Neural progenitor cell (in vitro differentiated cells): ENCODE measurements at regions not wholly inside any gene's neighbourhood (a gene's known extent, or its start where the extent isn't known, plus 50 kb on each side); places are given as distances from the start of the nearest gene placed in this dataset. TPM values are rescaled to one million over a fixed set of nuclear protein-coding genes. Genes with fewer than 3 reads are reported as not detected.

Experiments used
- DNase-seq: peaks from one replicate; pipeline ENCODE4 v3.0.0-alpha.2; 2016; ENCODE audit warnings: low spot score
- H2AFZ ChIP-seq: fragments of 200-600 bp; sonication (generic); replicated peaks from 2 replicates; pipeline ENCODE4 v1.6.1; 2016; ENCODE audit warnings: antibody characterized with exemption
- H3F3A ChIP-seq: fragments of 200-600 bp; sonication (generic); 2 replicates; pipeline ENCODE4 v1.6.1; 2016; ENCODE audit warnings: antibody characterized with exemption, low read depth
- H3K27ac ChIP-seq: fragments of 200-600 bp; sonication (generic); 2 replicates; pipeline ENCODE4 v1.5.1; 2016; ENCODE audit warnings: mild to moderate bottlenecking
- H3K27me3 ChIP-seq: fragments of 200-600 bp; sonication (generic); 2 replicates; pipeline ENCODE4 v1.6.1; 2016; ENCODE audit warnings: mild to moderate bottlenecking, moderate library complexity
- H3K36me3 ChIP-seq: fragments of 200-600 bp; sonication (generic); 2 replicates; pipeline ENCODE4 v1.5.1; 2016
- H3K4me1 ChIP-seq: fragments of 200-600 bp; sonication (generic); 2 replicates; pipeline ENCODE4 v1.6.1; 2016; ENCODE audit warnings: mixed run types
- H3K4me2 ChIP-seq: fragments of 200-600 bp; sonication (generic); 2 replicates; pipeline ENCODE4 v1.6.1; 2016
- H3K4me3 ChIP-seq: fragments of 200-600 bp; sonication (generic); 2 replicates; pipeline ENCODE4 v1.5.1; 2016
- H3K79me2 ChIP-seq: fragments of 200-600 bp; sonication (generic); 2 replicates; pipeline ENCODE4 v1.6.1; 2016; ENCODE audit warnings: low read depth
- H3K9ac ChIP-seq: fragments of 200-600 bp; sonication (generic); 2 replicates; pipeline ENCODE4 v1.6.1; 2016
- H3K9me3 ChIP-seq: fragments of 200-600 bp; sonication (generic); 2 replicates; pipeline ENCODE4 v1.5.1; 2016; ENCODE audit warnings: low read depth
- H4K20me1 ChIP-seq: fragments of 200-600 bp; sonication (generic); 2 replicates; pipeline ENCODE4 v1.6.1; 2016; ENCODE audit warnings: low read depth
- H3K27ac Mint-ChIP-seq: 3 replicates; pipeline ENCODE4 v1.8.0; 2021; ENCODE audit warnings: mixed read lengths
- H3K27me3 Mint-ChIP-seq: 2 replicates; pipeline ENCODE4 v1.8.0; 2022; ENCODE audit warnings: low read depth, mild to moderate bottlenecking, inconsistent platforms, moderate library complexity, mixed read lengths; ENCODE audit not compliant: insufficient read depth
- H3K36me3 Mint-ChIP-seq: 3 replicates; pipeline ENCODE4 v1.8.0; 2021; ENCODE audit warnings: mixed read lengths
- H3K4me1 Mint-ChIP-seq: 3 replicates; pipeline ENCODE4 v1.8.0; 2021; ENCODE audit warnings: mixed read lengths
- H3K4me3 Mint-ChIP-seq: 3 replicates; pipeline ENCODE4 v1.8.0; 2021; ENCODE audit warnings: mild to moderate bottlenecking, moderate library complexity, mixed read lengths
- H3K9me3 Mint-ChIP-seq: 3 replicates; pipeline ENCODE4 v1.8.0; 2020; ENCODE audit warnings: mixed read lengths
- EZH2 ChIP-seq: fragments of 200-600 bp; sonication (generic); IDR thresholded peaks from 2 replicates; pipeline ENCODE4 v1.6.1; 2017; ENCODE audit warnings: antibody characterized with exemption, mild to moderate bottlenecking, moderate library complexity
- EZH2phosphoT487 ChIP-seq: fragments of 200-600 bp; sonication (generic); IDR thresholded peaks from 2 replicates; pipeline ENCODE4 v1.6.1; 2017; ENCODE audit warnings: antibody characterized with exemption
- small RNA-seq: library from RNA; depleted of rRNA; stranded (forward); fragments of <200 nt; gene quantifications from one replicate; pipeline ENCODE3, GENCODE V24; 2015
- TF ChIP-seq, protein P1 (sequence below): fragments of 200-600 bp; sonication (generic); IDR thresholded peaks from 2 replicates; pipeline ENCODE4 v1.5.1; 2017; ENCODE audit warnings: antibody characterized with exemption, mild to moderate bottlenecking

DNA sequence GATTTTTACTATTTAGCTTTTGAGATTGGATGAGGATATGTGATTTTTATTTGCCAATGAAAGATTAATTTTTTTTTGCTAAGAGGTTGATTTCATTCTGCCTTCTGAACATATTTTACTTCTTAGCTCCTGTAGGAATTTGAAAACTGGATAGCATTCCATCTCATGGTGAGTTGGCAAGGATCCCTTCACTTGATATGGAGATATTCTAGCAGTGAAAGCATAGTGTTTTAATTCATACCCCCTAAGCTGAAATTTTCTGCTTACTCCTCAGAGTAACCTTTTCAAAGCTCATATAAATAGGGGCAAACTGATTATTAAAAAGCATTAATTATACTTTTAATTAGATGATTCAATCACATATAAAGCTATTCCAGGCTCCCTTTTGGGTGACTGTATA is 61.0 kb upstream of the KCNJ3 start:
- no peak overlapping the region for H3K4me3 ChIP-seq
- H3K27ac Mint-ChIP-seq: peak overlapping the region; percentile 61

DNA sequence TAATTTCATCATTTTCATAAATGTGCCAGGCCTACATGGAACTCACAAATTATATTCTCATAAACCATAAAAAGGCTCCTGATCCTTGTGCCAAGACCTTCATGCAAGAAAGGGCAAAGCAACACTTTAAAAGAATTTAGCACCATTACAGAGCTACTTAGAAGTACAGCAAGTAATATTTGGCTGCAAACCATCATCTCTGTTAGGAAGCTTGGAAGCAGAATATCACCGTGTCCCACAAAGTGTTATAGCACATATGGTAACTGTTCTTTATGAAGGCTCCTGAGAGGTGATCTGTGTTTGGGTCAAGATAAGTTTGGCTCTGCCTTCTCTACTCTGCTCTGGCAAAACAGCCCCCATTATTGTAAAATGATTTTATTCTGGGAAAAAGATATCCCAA is 59.7 kb upstream of the KCNJ3 start:
- no peak overlapping the region for H3K27ac Mint-ChIP-seq
- no peak overlapping the region for H3K4me3 ChIP-seq

More for the DNA sequence above, 61.0 kb upstream of the KCNJ3 start:
- Histone ChIP-seq H3K4me1 (no peaks in the 10 kb centered on the region), H3K4me2 (no peak overlapping the region), H3K36me3 (no peaks in the 10 kb centered on the region), H3F3A (no peaks in the 10 kb centered on the region), H4K20me1 (no peaks in the 10 kb centered on the region), H3K9ac (no peak overlapping the region), H3K27me3 (no peaks in the 10 kb centered on the region), H2AFZ (no peak overlapping the region), H3K79me2 (no peaks in the 10 kb centered on the region), H3K9me3 (no peaks in the 10 kb centered on the region), H3K27ac (no peak overlapping the region)
- H3K36me3 Mint-ChIP-seq: no peaks in the 10 kb centered on the region
- no peaks in the 10 kb centered on the region for H3K9me3 Mint-ChIP-seq
- no peaks in the 10 kb centered on the region for H3K27me3 Mint-ChIP-seq
- no peak for DNase-seq
- TF ChIP-seq EZH2phosphoT487 (no peak), EZH2 (no peak)
- TF ChIP-seq, protein P1, sequence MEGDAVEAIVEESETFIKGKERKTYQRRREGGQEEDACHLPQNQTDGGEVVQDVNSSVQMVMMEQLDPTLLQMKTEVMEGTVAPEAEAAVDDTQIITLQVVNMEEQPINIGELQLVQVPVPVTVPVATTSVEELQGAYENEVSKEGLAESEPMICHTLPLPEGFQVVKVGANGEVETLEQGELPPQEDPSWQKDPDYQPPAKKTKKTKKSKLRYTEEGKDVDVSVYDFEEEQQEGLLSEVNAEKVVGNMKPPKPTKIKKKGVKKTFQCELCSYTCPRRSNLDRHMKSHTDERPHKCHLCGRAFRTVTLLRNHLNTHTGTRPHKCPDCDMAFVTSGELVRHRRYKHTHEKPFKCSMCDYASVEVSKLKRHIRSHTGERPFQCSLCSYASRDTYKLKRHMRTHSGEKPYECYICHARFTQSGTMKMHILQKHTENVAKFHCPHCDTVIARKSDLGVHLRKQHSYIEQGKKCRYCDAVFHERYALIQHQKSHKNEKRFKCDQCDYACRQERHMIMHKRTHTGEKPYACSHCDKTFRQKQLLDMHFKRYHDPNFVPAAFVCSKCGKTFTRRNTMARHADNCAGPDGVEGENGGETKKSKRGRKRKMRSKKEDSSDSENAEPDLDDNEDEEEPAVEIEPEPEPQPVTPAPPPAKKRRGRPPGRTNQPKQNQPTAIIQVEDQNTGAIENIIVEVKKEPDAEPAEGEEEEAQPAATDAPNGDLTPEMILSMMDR: no peak
- H3K4me1 Mint-ChIP-seq: peaks cover 11% of the 10 kb centered on the region
- H3K4me3 Mint-ChIP-seq: no peak overlapping the region

DNA sequence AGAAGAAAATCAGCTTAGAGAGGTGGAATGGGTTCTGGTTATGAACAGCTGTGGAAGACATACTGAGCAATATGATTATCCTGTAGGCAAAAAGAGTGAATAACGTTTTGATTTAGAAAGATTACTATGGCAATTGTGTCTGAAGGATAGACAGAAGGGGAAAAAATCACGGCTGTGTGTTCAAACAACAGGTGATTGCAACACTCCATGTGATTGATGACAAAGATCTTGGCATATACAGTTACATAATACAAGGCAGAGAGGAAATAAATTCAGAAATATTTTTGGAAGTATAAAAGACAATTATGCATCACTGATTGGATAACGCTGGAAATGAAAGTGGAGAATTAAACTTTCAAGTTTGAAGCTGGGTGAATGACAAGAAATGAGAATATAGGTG is 58.5 kb upstream of the KCNJ3 start:
- no peak overlapping the region for H3K27ac Mint-ChIP-seq
- H3K4me3 Mint-ChIP-seq: no peak overlapping the region
- DNase-seq: no peak
- no peaks in the 10 kb centered on the region for H3F3A ChIP-seq
- H3K4me2 ChIP-seq: no peak overlapping the region
- H2AFZ ChIP-seq: peak overlapping the region; percentile 16
- no peak overlapping the region for H3K9ac ChIP-seq
- no peaks in the 10 kb centered on the region for H4K20me1 ChIP-seq
- TF ChIP-seq EZH2 (no peak), EZH2phosphoT487 (no peak)
- no peaks in the 10 kb centered on the region for H3K9me3 Mint-ChIP-seq
- peaks cover 11% of the 10 kb centered on the region for H3K4me1 Mint-ChIP-seq
- H3K36me3 Mint-ChIP-seq: no peaks in the 10 kb centered on the region
- no peaks in the 10 kb centered on the region for H3K27me3 ChIP-seq
- no peak overlapping the region for H3K4me3 ChIP-seq
- no peaks in the 10 kb centered on the region for H3K79me2 ChIP-seq
- H3K27me3 Mint-ChIP-seq: no peaks in the 10 kb centered on the region
- H3K27ac ChIP-seq: no peak overlapping the region
- H3K9me3 ChIP-seq: no peaks in the 10 kb centered on the region
- no peaks in the 10 kb centered on the region for H3K4me1 ChIP-seq
- H3K36me3 ChIP-seq: no peaks in the 10 kb centered on the region

More for the DNA sequence above, 59.7 kb upstream of the KCNJ3 start:
- Histone ChIP-seq H2AFZ (no peak overlapping the region), H3K27ac (no peak overlapping the region), H3F3A (no peaks in the 10 kb centered on the region), H3K4me2 (no peak overlapping the region), H3K9ac (no peak overlapping the region), H3K4me1 (no peaks in the 10 kb centered on the region), H3K36me3 (no peaks in the 10 kb centered on the region), H4K20me1 (no peaks in the 10 kb centered on the region), H3K27me3 (no peaks in the 10 kb centered on the region), H3K9me3 (no peaks in the 10 kb centered on the region), H3K79me2 (no peaks in the 10 kb centered on the region)
- Mint-ChIP-seq H3K36me3 (no peaks in the 10 kb centered on the region), H3K9me3 (no peaks in the 10 kb centered on the region), H3K4me3 (no peak overlapping the region), H3K27me3 (no peaks in the 10 kb centered on the region), H3K4me1 (peaks cover 11% of the 10 kb centered on the region)
- TF ChIP-seq, protein P1: no peak
- no peak for TF ChIP-seq EZH2
- no peak for DNase-seq

Small RNA genes in the stretch of these regions (small RNA-seq; reads per million reads assigned to genes)
- gene RNA5SP107: not detected
